HG03460 (cell line): ENCODE measurements at regions not wholly inside any gene's neighbourhood (a gene's known extent, or its start where the extent isn't known, plus 50 kb on each side); places are given as distances from the start of the nearest gene placed in this dataset.

Experiments used
- ATAC-seq: cut with Tn5 transposase; IDR thresholded peaks from one replicate; pipeline ENCODE4 v1.9.1; 2021; ENCODE audit not compliant: unreplicated experiment

GRCh38 chr11:92885600-92885999 lies 83.9 kb upstream of the MTNR1B start:
- no peak for ATAC-seq

GRCh38 chr11:92886243-92886905 lies 83.1 kb upstream of the MTNR1B start:
- peak; percentile 67 for ATAC-seq

- no peak for ATAC-seq
Measured at GRCh38 chr11:92888696-92889095, 80.8 kb upstream of the MTNR1B start.

- no peak for ATAC-seq
Measured at GRCh38 chr11:92890846-92891245, 78.6 kb upstream of the MTNR1B start.

GRCh38 chr11:92892802-92893684 lies 76.4 kb upstream of the MTNR1B start:
- ATAC-seq = no peak

GRCh38 chr11:92894197-92894596 lies 75.3 kb upstream of the MTNR1B start:
- no peak for ATAC-seq

- ATAC-seq = no peak
Measured at GRCh38 chr11:92897487-92897886, 72.0 kb upstream of the MTNR1B start.

- ATAC-seq = no peak
Measured at GRCh38 chr11:92902417-92902816, 67.0 kb upstream of the MTNR1B start.

GRCh38 chr11:92907671-92908070 lies 61.8 kb upstream of the MTNR1B start:
- ATAC-seq = no peak

GRCh38 chr11:92909214-92909613 lies 60.2 kb upstream of the MTNR1B start:
- ATAC-seq = no peak

- no peak for ATAC-seq
Measured at GRCh38 chr11:92911478-92911877, 58.0 kb upstream of the MTNR1B start.

GRCh38 chr11:92915551-92915950 lies 53.9 kb upstream of the MTNR1B start:
- ATAC-seq = no peak

GRCh38 chr11:92916299-92916698 lies 53.2 kb upstream of the MTNR1B start:
- no peak for ATAC-seq

GRCh38 chr11:92917927-92918326 lies 51.5 kb upstream of the MTNR1B start:
- no peak for ATAC-seq

GRCh38 chr11:92919048-92919447 lies 50.4 kb upstream of the MTNR1B start:
- no peak for ATAC-seq
